ENCODE measurements at regions not wholly inside any gene's neighbourhood (a gene's known extent, or its start where the extent isn't known, plus 50 kb on each side); places are given as distances from the start of the nearest gene placed in this dataset.

GRCh38 chr5:52685566-52685965 is 102.2 kb upstream of the ITGA1 start:
- Mint-ChIP-seq H3K36me3 (ENCODE audit: low read depth) (no peaks in the 10 kb centered on the region), H3K27ac (no peak overlapping the region), H3K9me3 (no peaks in the 10 kb centered on the region), H3K27me3 (ENCODE audit: insufficient read depth) (no peaks in the 10 kb centered on the region; the same call in 1 of the 2 replicates), H3K4me1 (ENCODE audit: low read depth) (peaks cover 27% of the 10 kb centered on the region), H3K4me3 (no peak overlapping the region)
- DNase-seq: no peak
- TF ChIP-seq CTCF (IDR thresholded peaks at IDR 0.05): no peak

GRCh38 chr5:52685971-52686370 is 101.7 kb upstream of the ITGA1 start:
- Mint-ChIP-seq H3K36me3 (ENCODE audit: low read depth) (no peaks in the 10 kb centered on the region), H3K9me3 (no peaks in the 10 kb centered on the region), H3K27ac (no peak overlapping the region), H3K4me1 (ENCODE audit: low read depth) (peaks cover 31% of the 10 kb centered on the region), H3K4me3 (no peak overlapping the region), H3K27me3 (ENCODE audit: insufficient read depth) (no peaks in the 10 kb centered on the region; the same call in 1 of the 2 replicates)
- DNase-seq: no peak
- no peak for TF ChIP-seq CTCF (IDR thresholded peaks at IDR 0.05)

DNA sequence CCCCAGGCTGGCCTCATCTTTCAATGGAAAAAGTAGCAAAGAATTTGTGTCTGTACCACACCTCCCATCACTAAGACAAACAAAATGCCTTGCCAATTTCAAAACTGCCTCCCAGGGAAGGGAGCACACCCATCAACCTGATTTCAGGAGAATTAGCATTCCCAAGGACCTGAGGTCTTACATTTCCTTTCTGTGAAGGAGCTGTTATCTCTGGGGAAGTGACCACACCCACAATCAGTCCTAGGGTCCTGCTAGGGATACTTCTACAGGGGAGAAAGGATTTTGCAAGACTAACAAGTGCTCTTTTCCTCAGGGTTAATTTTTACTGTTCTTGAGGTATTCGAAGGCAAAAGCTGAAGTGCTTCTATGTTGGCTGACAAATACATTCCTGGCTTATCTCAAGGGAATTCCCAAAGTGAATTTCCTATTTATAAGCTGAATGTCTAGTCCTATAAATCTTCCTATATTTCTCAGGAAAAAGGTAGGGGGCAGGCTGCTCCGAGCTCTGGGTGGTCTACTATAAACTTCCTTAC is 97.4 kb upstream of the ITGA1 start:
- no peak for TF ChIP-seq CTCF (IDR thresholded peaks at IDR 0.05)
- H3K36me3 Mint-ChIP-seq (ENCODE audit: low read depth): no peaks in the 10 kb centered on the region
- H3K4me1 Mint-ChIP-seq (ENCODE audit: low read depth): peaks cover 42% of the 10 kb centered on the region
- H3K27me3 Mint-ChIP-seq (ENCODE audit: insufficient read depth): peaks cover 5% of the 10 kb centered on the region
- H3K4me3 Mint-ChIP-seq: no peak overlapping the region
- H3K27ac Mint-ChIP-seq: no peak overlapping the region
- no peaks in the 10 kb centered on the region for H3K9me3 Mint-ChIP-seq
- DNase-seq: no peak

- DNase-seq: peak; percentile 43
- H3K27ac Mint-ChIP-seq: no peak overlapping the region
- TF ChIP-seq CTCF (IDR thresholded peaks at IDR 0.05): no peak
- no peak overlapping the region for H3K4me3 Mint-ChIP-seq
- no peaks in the 10 kb centered on the region for H3K9me3 Mint-ChIP-seq
- peaks cover 5% of the 10 kb centered on the region for H3K27me3 Mint-ChIP-seq (ENCODE audit: insufficient read depth)
- H3K36me3 Mint-ChIP-seq (ENCODE audit: low read depth): no peaks in the 10 kb centered on the region
- H3K4me1 Mint-ChIP-seq (ENCODE audit: low read depth): peaks cover 42% of the 10 kb centered on the region
These were observed 95.7 kb upstream of the ITGA1 start for GRCh38 chr5:52692039-52692438.

- Mint-ChIP-seq H3K27ac (no peak overlapping the region), H3K27me3 (ENCODE audit: insufficient read depth) (peaks cover 5% of the 10 kb centered on the region), H3K4me3 (no peak overlapping the region), H3K9me3 (no peaks in the 10 kb centered on the region), H3K4me1 (ENCODE audit: low read depth) (peaks cover 42% of the 10 kb centered on the region), H3K36me3 (ENCODE audit: low read depth) (no peaks in the 10 kb centered on the region)
- DNase-seq: no peak
- TF ChIP-seq CTCF (IDR thresholded peaks at IDR 0.05): no peak
These were observed 95.1 kb upstream of the ITGA1 start for GRCh38 chr5:52692606-52693005.

GRCh38 chr5:52693280-52693679 is 94.4 kb upstream of the ITGA1 start:
- TF ChIP-seq CTCF (IDR thresholded peaks at IDR 0.05): peak; percentile 79
- Mint-ChIP-seq H3K36me3 (ENCODE audit: low read depth) (no peaks in the 10 kb centered on the region), H3K27me3 (ENCODE audit: insufficient read depth) (peaks cover 5% of the 10 kb centered on the region), H3K27ac (no peak overlapping the region), H3K4me3 (no peak overlapping the region), H3K9me3 (no peaks in the 10 kb centered on the region), H3K4me1 (ENCODE audit: low read depth) (peaks cover 42% of the 10 kb centered on the region)
- DNase-seq: peak; percentile 36
